T-helper 2 cell (primary cell): ENCODE measurements at regions not wholly inside any gene's neighbourhood (a gene's known extent, or its start where the extent isn't known, plus 50 kb on each side); places are given as distances from the start of the nearest gene placed in this dataset.
"Not testable (repeated sequence)": the region's sequence is repeated elsewhere in the genome, so short reads cannot be mapped to it uniquely, and the experiment has no call there.

Source experiments
- DNase-seq, 5 experiments: peaks; one replicate each; pipeline versions ENCODE4 v3.0.0 to v3.0.0-alpha.2; 2012 to 2022

GRCh38 chr2:236909193-236909504 is 176.5 kb upstream of the COPS8 start:
- no peak for DNase-seq

- no peak for DNase-seq
Observed at GRCh38 chr2:236909802-236910201, 175.9 kb upstream of the COPS8 start.

- DNase-seq: no peak
Observed at GRCh38 chr2:236910781-236911495, 174.8 kb upstream of the COPS8 start.

- no peak for DNase-seq
Observed at GRCh38 chr2:236912326-236913120, 173.2 kb upstream of the COPS8 start.

GRCh38 chr2:236915186-236915585 is 170.5 kb upstream of the COPS8 start:
- no peak for DNase-seq

GRCh38 chr2:236915726-236916125 is 170.0 kb upstream of the COPS8 start:
- DNase-seq: no peak

GRCh38 chr2:236916181-236916580 is 169.5 kb upstream of the COPS8 start:
- DNase-seq: no peak

GRCh38 chr2:236916651-236917050 is 169.0 kb upstream of the COPS8 start:
- no peak for DNase-seq

GRCh38 chr2:236917164-236917563 is 168.5 kb upstream of the COPS8 start:
- no peak for DNase-seq

GRCh38 chr2:236918545-236918944 is 167.1 kb upstream of the COPS8 start:
- no peak for DNase-seq

- no peak for DNase-seq
Observed at GRCh38 chr2:236919209-236919608, 166.5 kb upstream of the COPS8 start.

GRCh38 chr2:236919801-236920379 is 165.8 kb upstream of the COPS8 start:
- DNase-seq: not testable (repeated sequence)

- no peak for DNase-seq
Observed at GRCh38 chr2:236922061-236922460, 163.6 kb upstream of the COPS8 start.

GRCh38 chr2:236928380-236929037 is 157.2 kb upstream of the COPS8 start:
- no peak for DNase-seq

- DNase-seq: no peak
Observed at GRCh38 chr2:236932831-236933361, 152.8 kb upstream of the COPS8 start.

GRCh38 chr2:236934166-236934565 is 151.5 kb upstream of the COPS8 start:
- no peak for DNase-seq

GRCh38 chr2:236934656-236935055 is 151.0 kb upstream of the COPS8 start:
- DNase-seq: no peak

- no peak for DNase-seq
Observed at GRCh38 chr2:236935083-236935482, 150.6 kb upstream of the COPS8 start.

- no peak for DNase-seq
Observed at GRCh38 chr2:236935631-236936445, 149.9 kb upstream of the COPS8 start.

GRCh38 chr2:236936446-236936940 is 149.2 kb upstream of the COPS8 start:
- no peak for DNase-seq

- DNase-seq: no peak
Observed at GRCh38 chr2:236938126-236938525, 147.6 kb upstream of the COPS8 start.

GRCh38 chr2:236939271-236939670 is 146.4 kb upstream of the COPS8 start:
- no peak for DNase-seq
